SK-N-SH treated with all-trans-retinoic acid at 6 μM for 48 hours (cell line): ENCODE measurements at regions not wholly inside any gene's neighbourhood (a gene's known extent, or its start where the extent isn't known, plus 50 kb on each side); places are given as distances from the start of the nearest gene placed in this dataset.

Source experiments
- ATAC-seq: fragments of 200-7000 bp; cut with Tn5 transposase; 3 replicates; pipeline ENCODE4 v1.9.1; 2020; ENCODE audit warnings: mild to moderate bottlenecking, moderate library complexity
- ARNTL ChIP-seq: fragments of 450-650 bp; formaldehyde crosslinking; IDR thresholded peaks from 2 replicates; pipeline ENCODE4 v1.5.0; 2020; ENCODE audit warnings: low read depth, mild to moderate bottlenecking, moderate library complexity, borderline replicate concordance
- BACH2 ChIP-seq: fragments of 250-450 bp; sonication (Bioruptor Pico); IDR thresholded peaks from 2 replicates; pipeline ENCODE4 v1.9.0; 2021; ENCODE audit warnings: mild to moderate bottlenecking, borderline replicate concordance
- CSDC2 ChIP-seq: fragments of 250-450 bp; sonication (Bioruptor Pico); IDR thresholded peaks from 2 replicates; pipeline ENCODE4 v1.5.0; 2020; ENCODE audit warnings: mild to moderate bottlenecking, moderate library complexity
- ESRRG ChIP-seq: fragments of 250-450 bp; sonication (Bioruptor Pico); IDR thresholded peaks from 2 replicates; pipeline ENCODE4 v1.6.1; 2021; ENCODE audit warnings: mild to moderate bottlenecking
- GLIS3 ChIP-seq: fragments of 250-450 bp; sonication (Bioruptor Pico); IDR thresholded peaks from 2 replicates; pipeline ENCODE4 v1.5.0; 2020; ENCODE audit warnings: mild to moderate bottlenecking, moderate library complexity
- ISL1 ChIP-seq: fragments of 250-450 bp; sonication (Bioruptor Pico); IDR thresholded peaks from 2 replicates; pipeline ENCODE4 v2.1.2; 2022; ENCODE audit warnings: mild to moderate bottlenecking, moderate library complexity
- OSR1 ChIP-seq: fragments of 250-450 bp; sonication (Bioruptor Pico); IDR thresholded peaks from 2 replicates; pipeline ENCODE4 v1.8.0; 2022; ENCODE audit warnings: moderate library complexity, mild to moderate bottlenecking, inconsistent platforms
- POU6F1 ChIP-seq: fragments of 250-450 bp; sonication (Bioruptor Pico); IDR thresholded peaks from 2 replicates; pipeline ENCODE4 v1.8.0; 2021; ENCODE audit warnings: low read depth, mild to moderate bottlenecking, moderate library complexity, borderline replicate concordance
- PPARA ChIP-seq: fragments of 250-450 bp; sonication (Bioruptor Pico); IDR thresholded peaks from 2 replicates; pipeline ENCODE4 v1.5.0; 2020; ENCODE audit warnings: mild to moderate bottlenecking, borderline replicate concordance
- RARB ChIP-seq: fragments of 250-450 bp; sonication (Bioruptor Pico); IDR thresholded peaks from 2 replicates; pipeline ENCODE4 v1.8.0; 2021; ENCODE audit warnings: mild to moderate bottlenecking, moderate library complexity
- SNAI2 ChIP-seq: fragments of 250-450 bp; sonication (Bioruptor Pico); IDR thresholded peaks from 2 replicates; pipeline ENCODE4 v1.5.0; 2020; ENCODE audit warnings: mild to moderate bottlenecking, moderate library complexity
- TCF4 ChIP-seq: fragments of 250-450 bp; sonication (Bioruptor Pico); IDR thresholded peaks from 2 replicates; pipeline ENCODE4 v1.8.0; 2021; ENCODE audit warnings: mild to moderate bottlenecking, moderate library complexity, borderline replicate concordance
- TOX ChIP-seq: fragments of 250-450 bp; sonication (Bioruptor Pico); IDR thresholded peaks from 2 replicates; pipeline ENCODE4 v1.8.0; 2021; ENCODE audit warnings: mild to moderate bottlenecking, moderate library complexity, borderline replicate concordance
- ZC3H10 ChIP-seq: fragments of 250-450 bp; sonication (Bioruptor Pico); IDR thresholded peaks from 2 replicates; pipeline ENCODE4 v1.5.1; 2021; ENCODE audit warnings: mild to moderate bottlenecking, moderate library complexity
- ZFP3 ChIP-seq: fragments of 250-450 bp; sonication (Bioruptor Pico); IDR thresholded peaks from 2 replicates; pipeline ENCODE4 v1.5.0; 2020; ENCODE audit warnings: mild to moderate bottlenecking, moderate library complexity
- ZFP30 ChIP-seq: fragments of 450-650 bp; formaldehyde crosslinking; IDR thresholded peaks from 2 replicates; pipeline ENCODE4 v1.5.0; 2022; ENCODE audit warnings: mild to moderate bottlenecking, moderate library complexity
- ZNF565 ChIP-seq: fragments of 450-650 bp; formaldehyde crosslinking; conservative IDR thresholded peaks from 2 replicates; pipeline ENCODE4 v1.5.0; 2020; ENCODE audit warnings: low read depth, mild to moderate bottlenecking, moderate library complexity
- ZNF70 ChIP-seq: fragments of 450-650 bp; formaldehyde crosslinking; IDR thresholded peaks from 2 replicates; pipeline ENCODE4 v1.5.0; 2020; ENCODE audit warnings: mild to moderate bottlenecking, moderate library complexity
- ZNF8 ChIP-seq: fragments of 450-650 bp; formaldehyde crosslinking; IDR thresholded peaks from 2 replicates; pipeline ENCODE4 v1.5.0; 2020; ENCODE audit warnings: mild to moderate bottlenecking, moderate library complexity
- TF ChIP-seq, protein P1 (sequence below): fragments of 250-450 bp; sonication (Bioruptor Pico); IDR thresholded peaks from 2 replicates; pipeline ENCODE4 v1.8.0; 2020; ENCODE audit warnings: mild to moderate bottlenecking, moderate library complexity, borderline replicate concordance
- TF ChIP-seq, protein P2 (sequence below): fragments of 250-450 bp; sonication (Bioruptor Pico); IDR thresholded peaks from 2 replicates; pipeline ENCODE4 v1.5.0; 2020; ENCODE audit warnings: mild to moderate bottlenecking, moderate library complexity
- TF ChIP-seq, protein P3 (sequence below): fragments of 250-450 bp; sonication (Bioruptor Pico); IDR thresholded peaks from 2 replicates; pipeline ENCODE4 v1.5.1; 2021; ENCODE audit warnings: mild to moderate bottlenecking, moderate library complexity
- TF ChIP-seq, protein P4 (sequence below): fragments of 250-450 bp; sonication (Bioruptor Pico); IDR thresholded peaks from 2 replicates; pipeline ENCODE4 v1.5.1; 2020; ENCODE audit warnings: low read depth, mild to moderate bottlenecking, moderate library complexity

- no peak for ATAC-seq
- TF ChIP-seq, protein P1, sequence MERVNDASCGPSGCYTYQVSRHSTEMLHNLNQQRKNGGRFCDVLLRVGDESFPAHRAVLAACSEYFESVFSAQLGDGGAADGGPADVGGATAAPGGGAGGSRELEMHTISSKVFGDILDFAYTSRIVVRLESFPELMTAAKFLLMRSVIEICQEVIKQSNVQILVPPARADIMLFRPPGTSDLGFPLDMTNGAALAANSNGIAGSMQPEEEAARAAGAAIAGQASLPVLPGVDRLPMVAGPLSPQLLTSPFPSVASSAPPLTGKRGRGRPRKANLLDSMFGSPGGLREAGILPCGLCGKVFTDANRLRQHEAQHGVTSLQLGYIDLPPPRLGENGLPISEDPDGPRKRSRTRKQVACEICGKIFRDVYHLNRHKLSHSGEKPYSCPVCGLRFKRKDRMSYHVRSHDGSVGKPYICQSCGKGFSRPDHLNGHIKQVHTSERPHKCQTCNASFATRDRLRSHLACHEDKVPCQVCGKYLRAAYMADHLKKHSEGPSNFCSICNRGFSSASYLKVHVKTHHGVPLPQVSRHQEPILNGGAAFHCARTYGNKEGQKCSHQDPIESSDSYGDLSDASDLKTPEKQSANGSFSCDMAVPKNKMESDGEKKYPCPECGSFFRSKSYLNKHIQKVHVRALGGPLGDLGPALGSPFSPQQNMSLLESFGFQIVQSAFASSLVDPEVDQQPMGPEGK (CRISPR knock-in tag), result no peak
- no peak for TF ChIP-seq TOX (CRISPR knock-in tag)
- TF ChIP-seq RARB (CRISPR knock-in tag), result no peak
- no peak for TF ChIP-seq CSDC2 (CRISPR knock-in tag)
- no peak for TF ChIP-seq ZFP3 (CRISPR knock-in tag)
- TF ChIP-seq OSR1 (CRISPR knock-in tag), result no peak
- TF ChIP-seq BACH2 (CRISPR knock-in tag), result no peak
- no peak for TF ChIP-seq ZC3H10 (CRISPR knock-in tag)
- TF ChIP-seq ESRRG, result no peak
- no peak for TF ChIP-seq ARNTL (CRISPR knock-in tag)
- TF ChIP-seq ZNF8 (CRISPR knock-in tag), result no peak
Observed at GRCh38 chr5:21672360-21672759, 1180.8 kb downstream of the CDH12 start.

- TF ChIP-seq, protein P2, sequence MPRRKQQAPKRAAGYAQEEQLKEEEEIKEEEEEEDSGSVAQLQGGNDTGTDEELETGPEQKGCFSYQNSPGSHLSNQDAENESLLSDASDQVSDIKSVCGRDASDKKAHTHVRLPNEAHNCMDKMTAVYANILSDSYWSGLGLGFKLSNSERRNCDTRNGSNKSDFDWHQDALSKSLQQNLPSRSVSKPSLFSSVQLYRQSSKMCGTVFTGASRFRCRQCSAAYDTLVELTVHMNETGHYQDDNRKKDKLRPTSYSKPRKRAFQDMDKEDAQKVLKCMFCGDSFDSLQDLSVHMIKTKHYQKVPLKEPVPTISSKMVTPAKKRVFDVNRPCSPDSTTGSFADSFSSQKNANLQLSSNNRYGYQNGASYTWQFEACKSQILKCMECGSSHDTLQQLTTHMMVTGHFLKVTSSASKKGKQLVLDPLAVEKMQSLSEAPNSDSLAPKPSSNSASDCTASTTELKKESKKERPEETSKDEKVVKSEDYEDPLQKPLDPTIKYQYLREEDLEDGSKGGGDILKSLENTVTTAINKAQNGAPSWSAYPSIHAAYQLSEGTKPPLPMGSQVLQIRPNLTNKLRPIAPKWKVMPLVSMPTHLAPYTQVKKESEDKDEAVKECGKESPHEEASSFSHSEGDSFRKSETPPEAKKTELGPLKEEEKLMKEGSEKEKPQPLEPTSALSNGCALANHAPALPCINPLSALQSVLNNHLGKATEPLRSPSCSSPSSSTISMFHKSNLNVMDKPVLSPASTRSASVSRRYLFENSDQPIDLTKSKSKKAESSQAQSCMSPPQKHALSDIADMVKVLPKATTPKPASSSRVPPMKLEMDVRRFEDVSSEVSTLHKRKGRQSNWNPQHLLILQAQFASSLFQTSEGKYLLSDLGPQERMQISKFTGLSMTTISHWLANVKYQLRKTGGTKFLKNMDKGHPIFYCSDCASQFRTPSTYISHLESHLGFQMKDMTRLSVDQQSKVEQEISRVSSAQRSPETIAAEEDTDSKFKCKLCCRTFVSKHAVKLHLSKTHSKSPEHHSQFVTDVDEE (CRISPR knock-in tag), result no peak
- TF ChIP-seq ZFP30 (CRISPR knock-in tag), result no peak
- ATAC-seq, result no peak
Observed at GRCh38 chr5:21665524-21665923, 1187.6 kb downstream of the CDH12 start.

DNA sequence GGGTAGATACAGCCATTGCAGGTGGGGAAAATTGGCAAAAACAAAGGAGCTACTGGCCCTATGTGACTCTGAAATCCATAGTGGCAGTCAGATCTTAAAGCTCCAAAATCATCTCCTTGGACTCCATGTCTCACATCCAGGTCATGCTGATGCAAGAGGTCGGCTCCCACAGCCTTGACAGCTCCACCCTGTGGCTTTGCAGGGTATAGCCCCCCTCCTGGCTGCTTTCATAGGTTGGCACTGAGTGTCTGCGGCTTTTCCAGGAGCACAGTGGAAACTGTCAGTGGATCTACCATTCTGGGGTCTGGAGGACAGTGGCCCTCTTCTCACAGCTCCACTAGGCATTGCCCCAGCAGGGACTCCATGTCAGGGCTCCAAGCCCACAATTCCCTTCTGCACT, 1190.1 kb downstream of the CDH12 start:
- no peak for ATAC-seq
- TF ChIP-seq ZNF70, result no peak
- no peak for TF ChIP-seq OSR1 (CRISPR knock-in tag)
- TF ChIP-seq ISL1 (CRISPR knock-in tag), result no peak
- TF ChIP-seq, protein P3, sequence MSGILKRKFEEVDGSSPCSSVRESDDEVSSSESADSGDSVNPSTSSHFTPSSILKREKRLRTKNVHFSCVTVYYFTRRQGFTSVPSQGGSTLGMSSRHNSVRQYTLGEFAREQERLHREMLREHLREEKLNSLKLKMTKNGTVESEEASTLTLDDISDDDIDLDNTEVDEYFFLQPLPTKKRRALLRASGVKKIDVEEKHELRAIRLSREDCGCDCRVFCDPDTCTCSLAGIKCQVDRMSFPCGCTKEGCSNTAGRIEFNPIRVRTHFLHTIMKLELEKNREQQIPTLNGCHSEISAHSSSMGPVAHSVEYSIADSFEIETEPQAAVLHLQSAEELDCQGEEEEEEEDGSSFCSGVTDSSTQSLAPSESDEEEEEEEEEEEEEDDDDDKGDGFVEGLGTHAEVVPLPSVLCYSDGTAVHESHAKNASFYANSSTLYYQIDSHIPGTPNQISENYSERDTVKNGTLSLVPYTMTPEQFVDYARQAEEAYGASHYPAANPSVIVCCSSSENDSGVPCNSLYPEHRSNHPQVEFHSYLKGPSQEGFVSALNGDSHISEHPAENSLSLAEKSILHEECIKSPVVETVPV (CRISPR knock-in tag), result no peak
- no peak for TF ChIP-seq ARNTL (CRISPR knock-in tag)
- TF ChIP-seq SNAI2 (CRISPR knock-in tag), result no peak
- TF ChIP-seq ZFP3 (CRISPR knock-in tag), result no peak
- TF ChIP-seq RARB (CRISPR knock-in tag), result no peak

DNA sequence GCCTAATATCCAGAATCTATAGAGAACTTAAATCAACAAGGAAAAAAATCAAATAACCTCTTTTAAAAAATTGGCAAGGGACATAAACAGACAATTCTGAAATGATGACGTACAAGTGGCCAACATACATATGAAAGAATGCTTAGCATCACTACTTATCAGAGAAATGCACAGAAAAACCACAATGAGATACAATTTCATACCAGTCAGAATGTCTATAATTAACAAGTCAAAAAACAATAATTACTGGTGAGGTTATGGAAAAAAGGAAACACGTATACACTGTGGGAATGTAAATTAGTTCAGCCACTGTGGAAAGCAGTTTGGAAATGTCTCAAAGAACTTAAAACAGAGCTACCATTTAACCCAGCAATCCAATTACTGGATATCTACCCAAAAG, 1192.0 kb downstream of the CDH12 start:
- no peak for ATAC-seq
- TF ChIP-seq, protein P4, sequence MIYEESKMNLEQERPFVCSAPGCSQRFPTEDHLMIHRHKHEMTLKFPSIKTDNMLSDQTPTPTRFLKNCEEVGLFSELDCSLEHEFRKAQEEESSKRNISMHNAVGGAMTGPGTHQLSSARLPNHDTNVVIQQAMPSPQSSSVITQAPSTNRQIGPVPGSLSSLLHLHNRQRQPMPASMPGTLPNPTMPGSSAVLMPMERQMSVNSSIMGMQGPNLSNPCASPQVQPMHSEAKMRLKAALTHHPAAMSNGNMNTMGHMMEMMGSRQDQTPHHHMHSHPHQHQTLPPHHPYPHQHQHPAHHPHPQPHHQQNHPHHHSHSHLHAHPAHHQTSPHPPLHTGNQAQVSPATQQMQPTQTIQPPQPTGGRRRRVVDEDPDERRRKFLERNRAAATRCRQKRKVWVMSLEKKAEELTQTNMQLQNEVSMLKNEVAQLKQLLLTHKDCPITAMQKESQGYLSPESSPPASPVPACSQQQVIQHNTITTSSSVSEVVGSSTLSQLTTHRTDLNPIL (CRISPR knock-in tag), result no peak
- TF ChIP-seq, protein P1 (CRISPR knock-in tag), result no peak
- TF ChIP-seq ARNTL (CRISPR knock-in tag), result no peak
- no peak for TF ChIP-seq OSR1 (CRISPR knock-in tag)
- TF ChIP-seq SNAI2 (CRISPR knock-in tag), result no peak
- no peak for TF ChIP-seq POU6F1 (CRISPR knock-in tag)
- no peak for TF ChIP-seq ZNF8 (CRISPR knock-in tag)
- no peak for TF ChIP-seq TOX (CRISPR knock-in tag)
- TF ChIP-seq ZNF70, result no peak
- no peak for TF ChIP-seq ESRRG
- TF ChIP-seq ZFP3 (CRISPR knock-in tag), result no peak
- no peak for TF ChIP-seq ZFP30 (CRISPR knock-in tag)
- TF ChIP-seq, protein P3 (CRISPR knock-in tag), result no peak
- TF ChIP-seq GLIS3 (CRISPR knock-in tag), result no peak
- no peak for TF ChIP-seq ZNF565
- no peak for TF ChIP-seq TCF4 (CRISPR knock-in tag)
- no peak for TF ChIP-seq ZC3H10 (CRISPR knock-in tag)
- no peak for TF ChIP-seq PPARA (CRISPR knock-in tag)
- no peak for TF ChIP-seq BACH2 (CRISPR knock-in tag)
